ENCODE measurements at regions not wholly inside any gene's neighbourhood (a gene's known extent, or its start where the extent isn't known, plus 50 kb on each side); places are given as distances from the start of the nearest gene placed in this dataset.

GRCh38 chr10:44557596-44558191, 172.8 kb upstream of the CXCL12 start:
- H3K27ac ChIP-seq (ENCODE audit: low read length, poor library complexity, severe bottlenecking) = no peak overlapping the region

GRCh38 chr10:44558521-44558920, 173.6 kb upstream of the CXCL12 start:
- no peaks in the 10 kb centered on the region for H3K27me3 ChIP-seq (ENCODE audit: control insufficient read depth in 1 of 2, insufficient read depth in 1 of 2, low read length in 2 of 2)

More at GRCh38 chr10:44557596-44558191, 172.8 kb upstream of the CXCL12 start:
- H3K4ac ChIP-seq (ENCODE audit: low read depth in 1 of 2, low read length in 2 of 2) = no peak overlapping the region
- no peak overlapping the region for H2BK15ac ChIP-seq (ENCODE audit: low read depth, poor library complexity, severe bottlenecking)
- no peaks in the 10 kb centered on the region for H3K27me3 ChIP-seq (ENCODE audit: control insufficient read depth in 1 of 2, insufficient read depth in 1 of 2, low read length in 2 of 2)
- no peak overlapping the region for H2BK120ac ChIP-seq (ENCODE audit: low read depth, low read length)
- H3K14ac ChIP-seq (ENCODE audit: low read length in 2 of 2) = no peak overlapping the region
- H3K4me2 ChIP-seq (ENCODE audit: low read length, poor library complexity, severe bottlenecking) = no peak overlapping the region
- H2BK5ac ChIP-seq (ENCODE audit: low read depth, low read length, poor library complexity, severe bottlenecking) = no peak overlapping the region
- H3K4me1 ChIP-seq (ENCODE audit: control insufficient read depth, insufficient read depth, low read depth, low read length) = peaks cover 3% of the 10 kb centered on the region
- 94% methylated on average over 7 of the region's 7 CpGs for WGBS
- H3K9me3 ChIP-seq (ENCODE audit: control insufficient read depth, low read length) = no peaks in the 10 kb centered on the region
- H2BK12ac ChIP-seq (ENCODE audit: low read length in 2 of 2) = no peak overlapping the region
- H3K18ac ChIP-seq (ENCODE audit: low read depth in 1 of 2, low read length in 2 of 2) = no peak overlapping the region
- no peak for DNase-seq
- H3K9ac ChIP-seq (ENCODE audit: low read length) = no peak overlapping the region
- H2AFZ ChIP-seq (ENCODE audit: low read depth, low read length) = no peak overlapping the region
- H4K91ac ChIP-seq (ENCODE audit: low read length) = no peak overlapping the region
- no peak overlapping the region for H4K8ac ChIP-seq (ENCODE audit: low read length)
- H3K23ac ChIP-seq (ENCODE audit: low read length in 2 of 2) = no peak overlapping the region
- H3K79me1 ChIP-seq (replicated peaks; ENCODE audit: low read length, poor library complexity, severe bottlenecking) = no peaks in the 10 kb centered on the region
- H3K36me3 ChIP-seq (ENCODE audit: control insufficient read depth in 1 of 2, insufficient read depth in 2 of 2, low read depth in 1 of 2, low read length in 2 of 2) = no peaks in the 10 kb centered on the region
- no peak overlapping the region for H3K4me3 ChIP-seq (ENCODE audit: insufficient read depth in 1 of 2, low read depth in 1 of 2, low read length in 2 of 2)
- H2AK5ac ChIP-seq (ENCODE audit: low read length, severe bottlenecking) = no peak overlapping the region

GRCh38 chr10:44564361-44564760, 179.5 kb upstream of the CXCL12 start:
- H3K4me3 ChIP-seq (ENCODE audit: insufficient read depth in 1 of 2, low read depth in 1 of 2, low read length in 2 of 2) = no peak overlapping the region
- H3K36me3 ChIP-seq (ENCODE audit: control insufficient read depth in 1 of 2, insufficient read depth in 2 of 2, low read depth in 1 of 2, low read length in 2 of 2) = no peaks in the 10 kb centered on the region
- H4K8ac ChIP-seq (ENCODE audit: low read length) = no peak overlapping the region
- H2BK15ac ChIP-seq (ENCODE audit: low read depth, poor library complexity, severe bottlenecking) = no peak overlapping the region
- no peak overlapping the region for H3K23ac ChIP-seq (ENCODE audit: low read length in 2 of 2)
- no peak overlapping the region for H2BK5ac ChIP-seq (ENCODE audit: low read depth, low read length, poor library complexity, severe bottlenecking)
- H3K27me3 ChIP-seq (ENCODE audit: control insufficient read depth in 1 of 2, insufficient read depth in 1 of 2, low read length in 2 of 2) = no peaks in the 10 kb centered on the region
- H2AK5ac ChIP-seq (ENCODE audit: low read length, severe bottlenecking) = no peak overlapping the region
- no peak overlapping the region for H3K27ac ChIP-seq (ENCODE audit: low read length, poor library complexity, severe bottlenecking)
- H3K14ac ChIP-seq (ENCODE audit: low read length in 2 of 2) = no peak overlapping the region
- no peak overlapping the region for H3K18ac ChIP-seq (ENCODE audit: low read depth in 1 of 2, low read length in 2 of 2)
- DNase-seq = no peak
- H4K91ac ChIP-seq (ENCODE audit: low read length) = no peak overlapping the region
- H2BK120ac ChIP-seq (ENCODE audit: low read depth, low read length) = no peak overlapping the region
- H3K9me3 ChIP-seq (ENCODE audit: control insufficient read depth, low read length) = no peaks in the 10 kb centered on the region
- no CpG with 5 or more reads among the region's 1 CpG for WGBS
- no peak overlapping the region for H2BK12ac ChIP-seq (ENCODE audit: low read length in 2 of 2)
- no peak overlapping the region for H3K4ac ChIP-seq (ENCODE audit: low read depth in 1 of 2, low read length in 2 of 2)
- no peak overlapping the region for H3K4me2 ChIP-seq (ENCODE audit: low read length, poor library complexity, severe bottlenecking)
- no peaks in the 10 kb centered on the region for H3K4me1 ChIP-seq (ENCODE audit: control insufficient read depth, insufficient read depth, low read depth, low read length)
- H3K9ac ChIP-seq (ENCODE audit: low read length) = no peak overlapping the region
- no peaks in the 10 kb centered on the region for H3K79me1 ChIP-seq (replicated peaks; ENCODE audit: low read length, poor library complexity, severe bottlenecking)
- H2AFZ ChIP-seq (ENCODE audit: low read depth, low read length) = no peak overlapping the region

More at GRCh38 chr10:44558521-44558920, 173.6 kb upstream of the CXCL12 start:
- peaks cover 3% of the 10 kb centered on the region for H3K4me1 ChIP-seq (ENCODE audit: control insufficient read depth, insufficient read depth, low read depth, low read length)
- H2BK120ac ChIP-seq (ENCODE audit: low read depth, low read length) = no peak overlapping the region
- H3K9ac ChIP-seq (ENCODE audit: low read length) = no peak overlapping the region
- no peaks in the 10 kb centered on the region for H3K79me1 ChIP-seq (replicated peaks; ENCODE audit: low read length, poor library complexity, severe bottlenecking)
- H4K8ac ChIP-seq (ENCODE audit: low read length) = no peak overlapping the region
- H3K18ac ChIP-seq (ENCODE audit: low read depth in 1 of 2, low read length in 2 of 2) = no peak overlapping the region
- no peaks in the 10 kb centered on the region for H3K9me3 ChIP-seq (ENCODE audit: control insufficient read depth, low read length)
- no peak for DNase-seq
- no peak overlapping the region for H3K4me3 ChIP-seq (ENCODE audit: insufficient read depth in 1 of 2, low read depth in 1 of 2, low read length in 2 of 2)
- no peak overlapping the region for H3K23ac ChIP-seq (ENCODE audit: low read length in 2 of 2)
- no peak overlapping the region for H3K14ac ChIP-seq (ENCODE audit: low read length in 2 of 2)
- no peak overlapping the region for H2BK5ac ChIP-seq (ENCODE audit: low read depth, low read length, poor library complexity, severe bottlenecking)
- no peak overlapping the region for H4K91ac ChIP-seq (ENCODE audit: low read length)
- H3K4me2 ChIP-seq (ENCODE audit: low read length, poor library complexity, severe bottlenecking) = no peak overlapping the region
- no peaks in the 10 kb centered on the region for H3K36me3 ChIP-seq (ENCODE audit: control insufficient read depth in 1 of 2, insufficient read depth in 2 of 2, low read depth in 1 of 2, low read length in 2 of 2)
- no peak overlapping the region for H3K27ac ChIP-seq (ENCODE audit: low read length, poor library complexity, severe bottlenecking)
- H2BK15ac ChIP-seq (ENCODE audit: low read depth, poor library complexity, severe bottlenecking) = no peak overlapping the region
- no peak overlapping the region for H2BK12ac ChIP-seq (ENCODE audit: low read length in 2 of 2)
- no peak overlapping the region for H2AK5ac ChIP-seq (ENCODE audit: low read length, severe bottlenecking)
- H3K4ac ChIP-seq (ENCODE audit: low read depth in 1 of 2, low read length in 2 of 2) = no peak overlapping the region
- no peak overlapping the region for H2AFZ ChIP-seq (ENCODE audit: low read depth, low read length)

GRCh38 chr10:44564790-44565189, 179.9 kb upstream of the CXCL12 start:
- no peak overlapping the region for H2AFZ ChIP-seq (ENCODE audit: low read depth, low read length)
- H3K14ac ChIP-seq (ENCODE audit: low read length in 2 of 2) = no peak overlapping the region
- no peak overlapping the region for H3K27ac ChIP-seq (ENCODE audit: low read length, poor library complexity, severe bottlenecking)
- H3K9me3 ChIP-seq (ENCODE audit: control insufficient read depth, low read length) = no peaks in the 10 kb centered on the region
- no peak overlapping the region for H2BK12ac ChIP-seq (ENCODE audit: low read length in 2 of 2)
- DNase-seq = no peak
- no peak overlapping the region for H2BK120ac ChIP-seq (ENCODE audit: low read depth, low read length)
- H3K36me3 ChIP-seq (ENCODE audit: control insufficient read depth in 1 of 2, insufficient read depth in 2 of 2, low read depth in 1 of 2, low read length in 2 of 2) = no peaks in the 10 kb centered on the region
- peaks cover 2% of the 10 kb centered on the region for H3K4me1 ChIP-seq (ENCODE audit: control insufficient read depth, insufficient read depth, low read depth, low read length)
- H3K9ac ChIP-seq (ENCODE audit: low read length) = no peak overlapping the region
- H2BK5ac ChIP-seq (ENCODE audit: low read depth, low read length, poor library complexity, severe bottlenecking) = no peak overlapping the region
- H3K4ac ChIP-seq (ENCODE audit: low read depth in 1 of 2, low read length in 2 of 2) = no peak overlapping the region
- no peaks in the 10 kb centered on the region for H3K79me1 ChIP-seq (replicated peaks; ENCODE audit: low read length, poor library complexity, severe bottlenecking)
- no peaks in the 10 kb centered on the region for H3K27me3 ChIP-seq (ENCODE audit: control insufficient read depth in 1 of 2, insufficient read depth in 1 of 2, low read length in 2 of 2)
- H3K23ac ChIP-seq (ENCODE audit: low read length in 2 of 2) = no peak overlapping the region
- no peak overlapping the region for H4K8ac ChIP-seq (ENCODE audit: low read length)
- no peak overlapping the region for H3K18ac ChIP-seq (ENCODE audit: low read depth in 1 of 2, low read length in 2 of 2)
- no peak overlapping the region for H3K4me2 ChIP-seq (ENCODE audit: low read length, poor library complexity, severe bottlenecking)
- no peak overlapping the region for H2AK5ac ChIP-seq (ENCODE audit: low read length, severe bottlenecking)
- H4K91ac ChIP-seq (ENCODE audit: low read length) = no peak overlapping the region
- WGBS = 61% methylated on average over 3 of the region's 3 CpGs
- no peak overlapping the region for H2BK15ac ChIP-seq (ENCODE audit: low read depth, poor library complexity, severe bottlenecking)
- no peak overlapping the region for H3K4me3 ChIP-seq (ENCODE audit: insufficient read depth in 1 of 2, low read depth in 1 of 2, low read length in 2 of 2)

Data from mesenchymal stem cell (in vitro differentiated cells and primary cell).